ENCODE measurements at regions not wholly inside any gene's neighbourhood (a gene's known extent, or its start where the extent isn't known, plus 50 kb on each side); places are given as distances from the start of the nearest gene placed in this dataset.

GRCh38 chr7:106962751-106963150 lies 81.8 kb upstream of the PRKAR2B start:
- no peaks in the 10 kb centered on the region for H4K20me1 ChIP-seq (ENCODE audit: control insufficient read depth, insufficient read depth)
- ChIA-PET SMC1A (ENCODE audit: uncharacterized antibody, unreplicated experiment) (no interaction called here), RAD21 (ENCODE audit: unreplicated experiment) (no interaction called here), POLR2A (no interaction called here), CTCF (no interaction called here)
- BruUV-seq (replicated peaks): no TSS peak
- DNase-seq (ENCODE audit: low read depth, low spot score) (no peak), ATAC-seq (no peak), FAIRE-seq (no peak)
- H3K4me1 ChIP-seq (ENCODE audit: control insufficient read depth, insufficient read depth, low read length): no peaks in the 10 kb centered on the region
- WGBS (ENCODE audit: insufficient coverage, insufficient replicate concordance, low lambda C conversion rate, missing lambda C conversion rate): 27% methylated on average over 2 of the region's 2 CpGs
- intact Hi-C loops (cut with micrococcal nuclease; ENCODE audit: unreplicated experiment) (no loop called here), in situ Hi-C loops (cut with MboI) (no loop called here)
- no peaks in the 10 kb centered on the region for H3K79me2 ChIP-seq (ENCODE audit: control insufficient read depth, insufficient read depth, low read length)
- H2AFZ ChIP-seq (ENCODE audit: control insufficient read depth, low read depth, low read length): no peak overlapping the region
- H3K27ac ChIP-seq (ENCODE audit: control insufficient read depth, insufficient read depth): no peak overlapping the region
- no peaks in the 10 kb centered on the region for H3K36me3 ChIP-seq (ENCODE audit: control insufficient read depth in 2 of 2, insufficient read depth in 2 of 2, low read length in 1 of 2)
- no peaks in the 10 kb centered on the region for H3K9me3 ChIP-seq (replicated peaks; ENCODE audit: control insufficient read depth, insufficient read depth, low read length)
- no peak overlapping the region for H3K4me3 ChIP-seq
- peaks cover 0 to 6% of the 10 kb centered on the region in 2 experiments; a peak in 1 of 4 replicates for H3K27me3 ChIP-seq (replicated peaks in 1 of 2; ENCODE audit: control insufficient read depth in 2 of 2, insufficient read depth in 2 of 2, low read length in 1 of 2)
- H3K4me2 ChIP-seq (ENCODE audit: control insufficient read depth, insufficient read depth): no peak overlapping the region
- no peak for TF ChIP-seq DPF2 (IDR thresholded peaks at IDR 0.05)
- TF ChIP-seq IKZF2 (IDR thresholded peaks at IDR 0.05): no peak
- no peak for TF ChIP-seq EP300 (IDR thresholded peaks at IDR 0.05; ENCODE audit: borderline replicate concordance in 1 of 2, control insufficient read depth in 1 of 2, low read depth in 2 of 2, low read length in 2 of 2)
- TF ChIP-seq MAX (IDR thresholded peaks at IDR 0.05; ENCODE audit: low read depth, low read length): no peak
- no peak overlapping the region for H3K9ac ChIP-seq (ENCODE audit: control insufficient read depth, insufficient read depth, low read length)

- in situ Hi-C loops (cut with MboI): no loop called here
- DNase-seq (ENCODE audit: low read depth, low spot score): no peak
- no peaks in the 10 kb centered on the region for H3K79me2 ChIP-seq (ENCODE audit: control insufficient read depth, insufficient read depth, low read length)
- ChIA-PET POLR2A (no interaction called here), CTCF (no interaction called here), RAD21 (ENCODE audit: unreplicated experiment) (no interaction called here), SMC1A (ENCODE audit: uncharacterized antibody, unreplicated experiment) (no interaction called here)
- H3K36me3 ChIP-seq (ENCODE audit: control insufficient read depth in 2 of 2, insufficient read depth in 2 of 2, low read length in 1 of 2): no peaks in the 10 kb centered on the region
- H3K9me3 ChIP-seq (replicated peaks; ENCODE audit: control insufficient read depth, insufficient read depth, low read length): no peaks in the 10 kb centered on the region
- intact Hi-C loops (cut with micrococcal nuclease; ENCODE audit: unreplicated experiment): no loop called here
- no peak overlapping the region for H3K4me3 ChIP-seq
- no peak overlapping the region for H3K27ac ChIP-seq (ENCODE audit: control insufficient read depth, insufficient read depth)
- H4K20me1 ChIP-seq (ENCODE audit: control insufficient read depth, insufficient read depth): no peaks in the 10 kb centered on the region
- no peak overlapping the region for H3K4me2 ChIP-seq (ENCODE audit: control insufficient read depth, insufficient read depth)
- H2AFZ ChIP-seq (ENCODE audit: control insufficient read depth, low read depth, low read length): no peak overlapping the region
- ATAC-seq: no peak
- H3K4me1 ChIP-seq (ENCODE audit: control insufficient read depth, insufficient read depth, low read length): no peaks in the 10 kb centered on the region
- no peak overlapping the region for H3K9ac ChIP-seq (ENCODE audit: control insufficient read depth, insufficient read depth, low read length)
- no TSS peak for BruUV-seq (replicated peaks)
- 62% methylated on average over 3 of the region's 3 CpGs for WGBS (ENCODE audit: insufficient coverage, insufficient replicate concordance, low lambda C conversion rate, missing lambda C conversion rate)
- H3K27me3 ChIP-seq (replicated peaks in 1 of 2; ENCODE audit: control insufficient read depth in 2 of 2, insufficient read depth in 2 of 2, low read length in 1 of 2): peaks cover 0 to 5% of the 10 kb centered on the region in 2 experiments; a peak in 1 of 4 replicates
- FAIRE-seq: no peak
- no peak for TF ChIP-seq POLR2A (IDR thresholded peaks at IDR 0.05; ENCODE audit: low read depth, low read length)
- no peak for TF ChIP-seq ZSCAN29 (IDR thresholded peaks at IDR 0.05)
- TF ChIP-seq ZNF592 (IDR thresholded peaks at IDR 0.05): no peak
- no peak for TF ChIP-seq CBX5 (IDR thresholded peaks at IDR 0.05; ENCODE audit: low read depth)
- TF ChIP-seq LARP7 (IDR thresholded peaks at IDR 0.05): no peak
- no peak for TF ChIP-seq FOS (IDR thresholded peaks at IDR 0.05; ENCODE audit: borderline replicate concordance, extremely low read depth, insufficient read length)
- TF ChIP-seq PBX3 (IDR thresholded peaks at IDR 0.05; ENCODE audit: insufficient replicate concordance, low read depth, low read length): no peak
- TF ChIP-seq RAD51 (IDR thresholded peaks at IDR 0.05): no peak
- TF ChIP-seq ELK1 (IDR thresholded peaks at IDR 0.05; ENCODE audit: low read depth, low read length): no peak
Observed at GRCh38 chr7:106964466-106964865, 80.0 kb upstream of the PRKAR2B start.

Measured in GM12878 (cell line).